ENCODE measurements at regions not wholly inside any gene's neighbourhood (a gene's known extent, or its start where the extent isn't known, plus 50 kb on each side); places are given as distances from the start of the nearest gene placed in this dataset.

GRCh38 chr12:19596434-19597166, 157.3 kb downstream of the AEBP2 start:
- H3K79me2 ChIP-seq = no peaks in the 10 kb centered on the region
- no peak overlapping the region for H3K27ac ChIP-seq
- H3K4me3 ChIP-seq (ENCODE audit: low read depth, low read length) = no peak overlapping the region
- H3K9me3 ChIP-seq (ENCODE audit: control insufficient read depth, low read length) = no peaks in the 10 kb centered on the region
- no peak for TF ChIP-seq CTCF (IDR thresholded peaks at IDR 0.05)
- no peak overlapping the region for H2AFZ ChIP-seq
- no peaks in the 10 kb centered on the region for H3K27me3 ChIP-seq (ENCODE audit: control insufficient read depth, insufficient read depth, low read length)
- H3K36me3 ChIP-seq (ENCODE audit: control insufficient read depth, insufficient read depth, low read length) = no peaks in the 10 kb centered on the region
- H3K9ac ChIP-seq = no peak overlapping the region
- no peaks in the 10 kb centered on the region for H3K4me1 ChIP-seq
- H3K4me2 ChIP-seq (ENCODE audit: low read length) = no peak overlapping the region

- H3K9ac ChIP-seq = no peak overlapping the region
- no peaks in the 10 kb centered on the region for H3K27me3 ChIP-seq (ENCODE audit: control insufficient read depth, insufficient read depth, low read length)
- no peaks in the 10 kb centered on the region for H3K79me2 ChIP-seq
- no peaks in the 10 kb centered on the region for H3K36me3 ChIP-seq (ENCODE audit: control insufficient read depth, insufficient read depth, low read length)
- H3K4me2 ChIP-seq (ENCODE audit: low read length) = no peak overlapping the region
- H3K4me3 ChIP-seq (ENCODE audit: low read depth, low read length) = no peak overlapping the region
- no peak for TF ChIP-seq CTCF (IDR thresholded peaks at IDR 0.05)
- H3K27ac ChIP-seq = no peak overlapping the region
- H3K9me3 ChIP-seq (ENCODE audit: control insufficient read depth, low read length) = no peaks in the 10 kb centered on the region
- H2AFZ ChIP-seq = no peak overlapping the region
- no peaks in the 10 kb centered on the region for H3K4me1 ChIP-seq
Observed at GRCh38 chr12:19597167-19598026, 158.1 kb downstream of the AEBP2 start.

- Histone ChIP-seq H3K27me3 (ENCODE audit: control insufficient read depth, insufficient read depth, low read length) (no peaks in the 10 kb centered on the region), H3K4me2 (ENCODE audit: low read length) (no peak overlapping the region), H3K36me3 (ENCODE audit: control insufficient read depth, insufficient read depth, low read length) (no peaks in the 10 kb centered on the region), H3K27ac (no peak overlapping the region), H3K9ac (no peak overlapping the region), H2AFZ (no peak overlapping the region), H3K4me1 (no peaks in the 10 kb centered on the region), H3K9me3 (ENCODE audit: control insufficient read depth, low read length) (no peaks in the 10 kb centered on the region), H3K4me3 (ENCODE audit: low read depth, low read length) (no peak overlapping the region), H3K79me2 (no peaks in the 10 kb centered on the region)
- TF ChIP-seq CTCF (IDR thresholded peaks at IDR 0.05) = no peak
Observed at GRCh38 chr12:19605720-19606119, 166.4 kb downstream of the AEBP2 start.

DNA sequence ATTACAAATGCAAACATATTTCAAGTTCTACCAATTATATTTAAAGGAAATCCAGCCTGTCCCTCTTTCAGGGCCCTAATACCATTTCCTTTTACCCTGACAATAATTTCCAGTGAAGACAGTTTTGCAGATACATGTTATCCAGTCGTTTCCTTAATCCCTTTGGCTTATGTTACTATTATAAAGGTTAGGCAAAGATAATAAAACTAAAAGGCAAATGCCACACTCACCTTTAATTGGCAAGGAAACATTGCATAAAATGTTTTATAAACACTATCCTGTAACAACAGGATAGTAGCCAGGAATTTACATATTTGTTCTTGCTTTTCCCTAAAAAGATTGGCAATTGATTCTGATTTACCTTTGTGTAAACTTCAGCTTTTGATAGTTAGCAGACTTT, 168.7 kb downstream of the AEBP2 start:
- H3K9me3 ChIP-seq (ENCODE audit: control insufficient read depth, low read length) = no peaks in the 10 kb centered on the region
- no peak overlapping the region for H3K4me2 ChIP-seq (ENCODE audit: low read length)
- H3K9ac ChIP-seq = no peak overlapping the region

More for the DNA sequence above, 168.7 kb downstream of the AEBP2 start:
- H3K27me3 ChIP-seq (ENCODE audit: control insufficient read depth, insufficient read depth, low read length) = no peaks in the 10 kb centered on the region
- H3K27ac ChIP-seq = no peak overlapping the region
- H2AFZ ChIP-seq = no peak overlapping the region
- TF ChIP-seq CTCF (IDR thresholded peaks at IDR 0.05) = no peak
- H3K4me3 ChIP-seq (ENCODE audit: low read depth, low read length) = no peak overlapping the region
- no peaks in the 10 kb centered on the region for H3K36me3 ChIP-seq (ENCODE audit: control insufficient read depth, insufficient read depth, low read length)
- no peaks in the 10 kb centered on the region for H3K79me2 ChIP-seq
- no peaks in the 10 kb centered on the region for H3K4me1 ChIP-seq

Data from parathyroid adenoma (tissue), 2 donors.